GM18511 (cell line): ENCODE measurements at regions not wholly inside any gene's neighbourhood (a gene's known extent, or its start where the extent isn't known, plus 50 kb on each side); places are given as distances from the start of the nearest gene placed in this dataset.
"Not testable (repeated sequence)": the region's sequence is repeated elsewhere in the genome, so short reads cannot be mapped to it uniquely, and the experiment has no call there.

Experiments used
- ATAC-seq: cut with Tn5 transposase; IDR thresholded peaks from one replicate; pipeline ENCODE4 v1.9.1; 2021; ENCODE audit warnings: mild to moderate bottlenecking, moderate library complexity; ENCODE audit not compliant: unreplicated experiment

DNA sequence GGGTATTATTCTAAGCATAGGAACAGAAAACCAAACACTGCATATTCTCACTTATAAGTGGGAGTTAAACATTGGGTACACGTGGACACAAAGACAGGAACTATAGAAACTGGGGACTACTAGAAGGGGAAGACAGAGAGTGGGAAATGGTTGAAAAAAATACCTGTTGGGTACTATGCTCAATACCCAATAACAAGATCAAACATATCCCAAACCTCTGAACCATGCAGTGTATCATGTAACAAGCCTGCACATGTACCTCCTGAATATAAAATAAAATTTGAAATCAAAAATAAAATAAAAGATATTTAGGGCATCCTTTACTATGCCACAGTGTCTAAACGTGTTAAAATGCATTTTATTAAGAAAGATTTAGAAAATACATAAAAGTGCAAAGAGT, 221.0 kb upstream of the TFPI start:
- no peak for ATAC-seq

GRCh38 chr2:187775651-187776050, 221.4 kb upstream of the TFPI start:
- ATAC-seq = no peak

- no peak for ATAC-seq
These were observed 228.1 kb upstream of the TFPI start for GRCh38 chr2:187782301-187782700.

- no peak for ATAC-seq
These were observed 229.2 kb upstream of the TFPI start for GRCh38 chr2:187783446-187783845.

DNA sequence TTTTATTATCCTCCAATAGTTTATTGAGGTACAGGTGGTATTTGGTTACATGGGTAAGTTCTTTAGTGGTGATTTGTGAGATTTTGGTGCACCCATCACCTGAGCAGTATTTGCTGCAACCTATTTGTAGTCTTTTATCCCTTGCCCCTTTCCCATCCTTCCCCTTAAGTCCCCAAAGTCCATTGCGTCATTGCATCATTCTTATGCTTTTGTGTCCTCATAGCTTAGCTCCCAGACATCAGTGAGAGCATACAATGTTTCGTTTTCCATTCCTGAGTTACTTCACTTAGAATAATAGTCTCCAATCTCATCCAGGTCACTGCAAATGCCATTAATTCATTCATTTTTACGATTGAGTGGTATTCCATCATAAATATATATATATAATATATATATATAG, 229.9 kb upstream of the TFPI start:
- ATAC-seq = not testable (repeated sequence)

DNA sequence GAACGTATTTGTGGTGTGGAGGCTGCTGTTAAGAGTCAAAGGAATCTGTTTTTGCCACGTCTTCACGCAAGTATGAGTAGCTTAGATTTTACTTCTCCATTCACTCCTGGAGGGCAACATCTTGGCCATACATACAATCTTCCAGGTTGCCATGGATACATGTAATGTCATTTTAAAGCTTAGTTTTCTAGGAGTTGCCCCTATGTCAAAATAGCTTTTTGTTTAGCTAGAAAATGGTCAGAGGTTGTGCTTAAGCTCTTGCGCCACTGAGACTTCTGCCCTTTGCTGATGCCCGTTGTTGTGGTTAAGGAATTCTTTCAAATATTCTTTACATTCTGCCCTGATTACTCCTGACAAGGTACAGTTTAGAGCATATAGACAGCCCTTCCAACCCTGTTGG, 245.4 kb upstream of the TFPI start:
- ATAC-seq = no peak

- no peak for ATAC-seq
These were observed 249.6 kb upstream of the TFPI start for GRCh38 chr2:187803816-187804215.

GRCh38 chr2:187815113-187815512, 260.9 kb upstream of the TFPI start:
- ATAC-seq = no peak

GRCh38 chr2:187819624-187820023, 265.4 kb upstream of the TFPI start:
- no peak for ATAC-seq

- no peak for ATAC-seq
These were observed 270.9 kb upstream of the TFPI start for GRCh38 chr2:187825108-187825507.

GRCh38 chr2:187826023-187826422, 271.8 kb upstream of the TFPI start:
- ATAC-seq = no peak

DNA sequence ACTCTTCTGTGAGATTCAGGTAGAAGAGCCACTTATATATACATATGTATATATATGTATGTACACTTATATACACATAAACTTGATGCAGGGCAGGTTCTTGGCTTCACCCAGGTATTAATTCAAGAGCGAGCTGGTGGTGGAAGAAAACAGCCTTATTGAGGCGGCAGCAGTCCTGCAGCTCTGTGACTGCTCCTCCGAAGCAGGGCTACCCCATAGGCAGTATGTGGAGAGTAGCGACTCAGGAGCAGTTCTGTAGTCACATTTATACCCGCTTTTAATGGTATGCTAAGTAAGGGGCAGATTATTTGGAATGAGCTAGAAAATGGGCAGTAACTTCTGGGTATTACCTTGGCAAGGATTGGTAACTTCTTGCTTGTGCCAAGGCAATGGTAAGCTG, 280.6 kb upstream of the TFPI start:
- ATAC-seq = no peak

- no peak for ATAC-seq
These were observed 284.5 kb upstream of the TFPI start for GRCh38 chr2:187838690-187839089.

- ATAC-seq = no peak
These were observed 288.1 kb upstream of the TFPI start for GRCh38 chr2:187842315-187842714.

DNA sequence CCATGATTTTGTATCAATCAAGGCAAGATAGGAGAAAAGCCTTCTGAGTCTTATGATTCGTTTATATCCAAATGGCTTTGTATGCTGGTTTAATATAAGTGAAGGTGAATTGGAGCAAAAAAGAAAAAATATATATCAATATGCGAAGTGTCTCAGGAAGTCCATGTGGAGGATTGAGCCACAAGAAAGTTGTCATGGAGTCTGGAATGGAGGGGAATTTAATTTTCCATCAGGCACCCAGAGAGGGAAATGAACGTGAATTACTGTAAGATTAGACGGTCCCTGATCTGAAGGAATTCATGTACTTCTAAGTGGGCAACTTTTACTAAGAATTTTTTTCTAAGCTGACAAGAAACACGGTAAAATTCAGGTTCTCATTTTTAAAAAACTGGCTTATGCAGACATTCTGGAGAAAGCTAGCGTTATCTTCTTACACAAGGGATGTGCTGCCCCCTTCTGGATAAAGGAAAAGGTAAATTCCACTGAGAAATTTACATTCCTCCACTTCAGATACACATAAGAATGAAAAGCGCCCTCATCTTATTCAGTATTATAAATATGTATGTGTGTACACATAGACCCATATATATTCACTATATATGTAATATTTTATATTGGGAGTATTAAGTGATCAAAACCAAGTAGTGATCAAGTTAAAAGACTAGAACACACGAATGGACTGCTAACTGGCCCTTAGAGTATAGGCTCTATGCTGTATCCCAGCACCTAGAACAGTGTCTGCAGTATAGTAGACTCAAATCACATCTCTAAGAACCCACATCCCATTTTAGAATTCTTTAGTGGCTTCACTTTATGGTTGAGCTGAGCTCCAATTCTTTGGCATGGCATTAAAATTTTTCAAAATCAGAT, 289.0 kb upstream of the TFPI start:
- peak; percentile 82 for ATAC-seq

DNA sequence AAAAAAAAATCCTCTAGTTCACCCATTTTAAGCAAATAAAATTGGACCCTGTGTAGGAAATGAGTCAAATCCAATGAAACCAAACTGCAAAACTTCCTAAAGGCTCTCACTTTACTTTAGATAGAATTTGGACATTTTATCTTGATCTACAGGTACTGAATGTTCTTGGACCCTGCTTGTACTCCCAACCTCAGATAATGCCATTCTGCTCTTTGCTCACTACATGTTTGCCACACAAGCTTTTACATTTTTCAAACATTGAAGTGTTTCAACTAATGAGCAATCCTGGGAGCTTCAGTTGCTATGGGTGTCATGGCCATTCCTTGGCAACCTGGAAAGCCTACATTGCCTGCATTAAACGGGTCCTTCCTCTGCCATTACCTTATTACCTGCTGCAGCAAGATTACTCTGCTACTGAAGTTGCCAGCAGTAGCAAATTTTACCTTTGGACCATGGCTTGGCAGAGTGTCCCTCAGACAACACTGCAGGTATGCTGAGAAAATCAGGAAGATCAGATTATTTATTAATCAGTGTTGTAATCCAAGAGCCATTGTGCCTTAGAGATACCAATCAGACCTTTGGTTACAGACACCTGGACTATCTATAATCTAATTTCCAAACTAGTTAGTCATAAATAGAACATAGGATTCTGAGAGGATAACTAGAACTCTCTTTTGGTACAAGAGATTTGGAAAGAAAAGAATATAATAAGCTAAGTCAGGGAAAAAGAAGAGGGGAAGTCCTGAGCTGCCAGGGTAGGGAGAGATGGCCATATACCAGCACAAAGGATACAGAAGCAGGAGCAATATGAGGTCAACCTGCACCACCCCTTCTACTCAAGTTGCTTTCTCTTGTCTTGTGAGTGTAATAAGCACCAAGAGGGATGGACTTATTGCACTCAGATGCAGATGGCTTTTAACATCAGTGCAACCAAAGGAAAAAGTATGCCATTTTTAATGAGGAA, 293.3 kb upstream of the TFPI start:
- ATAC-seq = no peak

DNA sequence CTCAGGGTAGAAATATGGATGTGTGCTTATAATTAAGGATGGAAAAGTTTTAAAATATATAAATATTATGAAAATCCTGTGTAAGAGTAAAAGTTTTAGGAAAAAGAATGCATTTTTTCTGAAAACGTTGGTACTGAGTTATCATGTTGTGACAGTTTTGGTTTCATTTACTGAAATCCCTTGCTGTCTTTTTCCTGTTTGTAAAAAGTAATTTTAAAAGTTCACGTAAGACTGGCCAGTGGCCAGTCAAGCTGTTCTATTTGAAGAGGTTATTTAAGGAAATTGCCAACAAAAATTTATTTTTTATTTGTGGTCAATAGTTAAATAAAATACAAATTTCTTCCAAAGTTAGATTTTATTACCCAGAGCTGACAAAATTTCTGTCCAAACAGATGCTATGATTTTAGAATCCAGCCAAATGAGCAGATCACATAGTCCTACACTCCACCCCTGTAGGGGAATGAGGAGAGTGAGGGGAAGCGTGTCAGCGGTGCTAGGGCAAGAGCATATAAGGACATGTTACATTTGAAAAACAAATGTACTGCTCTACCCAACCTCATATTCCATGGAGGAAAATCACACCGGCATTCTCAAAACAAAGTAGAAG, 297.8 kb upstream of the TFPI start:
- ATAC-seq = no peak

DNA sequence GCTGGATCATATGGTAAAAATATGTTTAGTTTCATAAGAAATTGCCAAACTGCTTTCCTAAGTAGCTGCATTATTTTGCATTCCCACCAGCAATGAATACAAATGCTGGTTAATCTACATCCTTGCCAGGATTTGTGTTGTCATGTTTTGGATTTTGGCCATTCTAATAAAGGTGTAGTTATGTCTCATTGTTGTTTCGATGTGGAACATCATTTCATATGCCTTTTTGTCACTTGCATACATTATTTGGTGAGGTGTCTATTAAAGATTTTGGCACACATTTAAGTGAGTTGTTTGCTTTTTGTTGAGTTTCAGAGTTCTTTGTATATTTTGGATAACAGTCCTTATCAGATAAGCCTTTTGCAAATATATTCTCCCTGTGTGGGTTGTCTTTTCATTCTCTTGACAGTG, 299.2 kb upstream of the TFPI start:
- ATAC-seq = no peak

- no peak for ATAC-seq
These were observed 300.6 kb upstream of the TFPI start for GRCh38 chr2:187854801-187855200.

DNA sequence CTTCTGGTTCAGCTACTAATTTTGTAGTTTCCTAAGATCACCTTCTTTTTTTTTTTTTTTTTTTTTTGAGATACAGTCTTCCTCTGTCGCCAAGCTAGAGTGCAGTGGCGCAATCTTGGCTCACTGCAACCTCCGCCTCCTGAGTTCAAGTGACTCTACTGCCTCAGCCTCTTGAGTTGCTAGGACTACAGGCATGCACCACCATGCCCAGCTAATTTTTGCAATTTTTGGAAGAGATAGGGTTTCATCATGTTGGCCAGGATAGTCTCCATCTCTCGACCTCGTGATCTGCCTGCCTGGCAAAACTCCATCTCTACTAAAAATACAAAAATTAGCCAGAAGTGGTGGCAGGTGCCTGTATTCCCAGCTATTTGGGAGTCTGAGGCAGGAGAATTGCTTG, 301.5 kb upstream of the TFPI start:
- no peak for ATAC-seq

DNA sequence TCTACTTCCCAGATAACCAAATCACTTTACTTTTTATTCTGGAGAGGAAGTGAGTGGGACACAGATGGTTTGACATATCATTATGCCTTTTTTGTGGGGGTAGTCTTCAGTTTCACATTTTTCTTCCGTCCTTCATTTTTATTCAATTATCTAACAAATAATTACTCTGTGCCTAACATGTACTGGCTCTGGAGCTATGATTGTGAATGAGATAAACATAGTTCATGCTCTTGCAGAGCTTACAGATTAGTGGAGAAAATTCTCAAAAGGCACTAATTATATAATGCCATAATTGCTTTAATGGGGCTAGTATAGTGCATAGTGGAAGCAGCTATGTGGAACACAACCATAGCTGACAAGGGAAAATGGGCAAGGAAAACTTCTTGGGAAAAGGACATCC, 303.6 kb upstream of the TFPI start:
- ATAC-seq = no peak
